ENCODE measurements at regions not wholly inside any gene's neighbourhood (a gene's known extent, or its start where the extent isn't known, plus 50 kb on each side); places are given as distances from the start of the nearest gene placed in this dataset.
"Not testable (repeated sequence)": the region's sequence is repeated elsewhere in the genome, so short reads cannot be mapped to it uniquely, and the experiment has no call there.

DNA sequence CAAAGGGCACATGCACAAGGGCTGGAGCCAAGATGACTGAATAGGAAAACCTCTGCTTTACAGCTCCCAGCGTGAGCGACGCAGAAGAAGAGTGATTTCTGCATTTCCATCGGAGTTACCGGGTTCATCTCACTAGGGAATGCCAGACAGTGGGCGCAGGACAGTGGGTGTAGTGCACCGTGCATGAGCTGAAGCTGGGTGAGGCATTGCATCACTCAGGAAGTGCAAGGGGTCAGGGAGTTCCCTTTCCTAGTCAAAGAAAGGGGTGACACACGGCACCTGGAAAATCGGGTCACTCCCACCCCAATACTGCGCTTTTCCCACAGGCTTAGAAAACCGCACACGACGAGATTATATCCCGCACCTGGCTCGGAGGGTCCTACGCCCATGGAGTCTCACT is 64.5 kb upstream of the HTR1E start:
- DNase-seq (ENCODE audit: low read depth), result not testable (repeated sequence)

DNA sequence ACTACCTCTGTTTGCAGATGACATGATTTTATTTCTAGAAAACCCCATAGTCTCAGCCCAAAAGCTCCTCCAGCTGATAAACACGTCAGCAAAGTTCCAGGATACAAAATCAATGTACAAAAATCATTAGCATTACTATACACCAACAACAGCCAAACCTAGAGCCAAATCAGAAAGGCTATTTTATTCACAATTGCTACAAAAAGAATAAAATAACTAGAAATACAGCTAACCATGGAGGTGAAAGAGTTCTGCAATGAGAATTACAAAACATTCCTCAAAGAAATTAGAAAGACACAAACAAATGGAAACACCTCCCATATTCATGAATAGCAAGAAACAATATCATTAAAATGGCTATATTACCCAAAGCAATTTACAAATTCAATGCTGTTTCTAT is 65.6 kb upstream of the HTR1E start:
- H3K4me3 ChIP-seq (ENCODE audit: control insufficient read depth, low read depth, low read length), result no peak overlapping the region
- TF ChIP-seq, protein P1, sequence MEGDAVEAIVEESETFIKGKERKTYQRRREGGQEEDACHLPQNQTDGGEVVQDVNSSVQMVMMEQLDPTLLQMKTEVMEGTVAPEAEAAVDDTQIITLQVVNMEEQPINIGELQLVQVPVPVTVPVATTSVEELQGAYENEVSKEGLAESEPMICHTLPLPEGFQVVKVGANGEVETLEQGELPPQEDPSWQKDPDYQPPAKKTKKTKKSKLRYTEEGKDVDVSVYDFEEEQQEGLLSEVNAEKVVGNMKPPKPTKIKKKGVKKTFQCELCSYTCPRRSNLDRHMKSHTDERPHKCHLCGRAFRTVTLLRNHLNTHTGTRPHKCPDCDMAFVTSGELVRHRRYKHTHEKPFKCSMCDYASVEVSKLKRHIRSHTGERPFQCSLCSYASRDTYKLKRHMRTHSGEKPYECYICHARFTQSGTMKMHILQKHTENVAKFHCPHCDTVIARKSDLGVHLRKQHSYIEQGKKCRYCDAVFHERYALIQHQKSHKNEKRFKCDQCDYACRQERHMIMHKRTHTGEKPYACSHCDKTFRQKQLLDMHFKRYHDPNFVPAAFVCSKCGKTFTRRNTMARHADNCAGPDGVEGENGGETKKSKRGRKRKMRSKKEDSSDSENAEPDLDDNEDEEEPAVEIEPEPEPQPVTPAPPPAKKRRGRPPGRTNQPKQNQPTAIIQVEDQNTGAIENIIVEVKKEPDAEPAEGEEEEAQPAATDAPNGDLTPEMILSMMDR (IDR thresholded peaks at IDR 0.05; ENCODE audit: control insufficient read depth, insufficient read depth, low read depth, low read length, missing control alignments), result no peak
- DNase-seq (ENCODE audit: low read depth), result no peak

More for the DNA sequence above, 64.5 kb upstream of the HTR1E start:
- H3K4me3 ChIP-seq (ENCODE audit: control insufficient read depth, low read depth, low read length), result not testable (repeated sequence)

DNA sequence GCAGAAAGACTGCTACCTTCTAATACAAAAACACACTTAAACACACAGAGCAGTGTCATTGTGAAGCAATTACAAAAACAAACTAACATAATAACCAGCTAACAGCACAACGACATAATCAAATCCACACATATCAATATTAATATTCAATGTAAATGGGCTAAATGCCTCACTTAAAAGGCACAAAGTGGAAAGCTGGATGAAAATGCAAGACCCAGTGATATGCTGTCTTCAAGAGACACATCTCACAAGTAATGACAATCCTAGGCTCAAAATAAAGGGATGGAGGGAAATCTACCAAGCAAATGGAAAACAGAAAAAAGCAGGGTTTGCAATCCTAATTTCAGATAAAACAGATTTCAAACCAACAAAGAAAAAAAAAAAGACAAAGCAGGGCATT is 67.8 kb upstream of the HTR1E start:
- TF ChIP-seq, protein P1 (IDR thresholded peaks at IDR 0.05; ENCODE audit: control insufficient read depth, insufficient read depth, low read depth, low read length, missing control alignments), result no peak
- no peak for DNase-seq (ENCODE audit: low read depth)
- H3K4me3 ChIP-seq (ENCODE audit: control insufficient read depth, low read depth, low read length), result no peak overlapping the region

DNA sequence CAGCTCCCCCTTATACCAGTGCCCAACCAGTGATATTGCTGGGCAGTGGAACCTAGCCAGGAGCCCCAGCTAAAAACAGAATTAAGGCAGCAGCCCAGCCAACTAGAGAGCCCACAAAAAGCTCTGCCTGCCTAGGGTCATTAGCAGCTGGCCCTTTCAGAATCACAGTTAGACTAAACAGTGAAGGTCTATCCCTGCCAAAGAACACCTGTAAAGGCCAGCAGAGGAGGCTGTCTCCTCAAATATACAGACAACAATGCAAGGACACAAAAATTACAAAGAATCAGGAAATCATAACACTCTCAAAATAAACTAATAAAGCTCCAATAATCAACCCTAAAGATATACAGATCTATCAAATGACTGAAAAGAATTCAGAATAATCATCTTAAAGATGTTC is 77.8 kb upstream of the HTR1E start:
- no peak overlapping the region for H3K4me3 ChIP-seq (ENCODE audit: control insufficient read depth, low read depth, low read length)
- TF ChIP-seq, protein P1 (IDR thresholded peaks at IDR 0.05; ENCODE audit: control insufficient read depth, insufficient read depth, low read depth, low read length, missing control alignments), result no peak
- DNase-seq (ENCODE audit: low read depth), result no peak

DNA sequence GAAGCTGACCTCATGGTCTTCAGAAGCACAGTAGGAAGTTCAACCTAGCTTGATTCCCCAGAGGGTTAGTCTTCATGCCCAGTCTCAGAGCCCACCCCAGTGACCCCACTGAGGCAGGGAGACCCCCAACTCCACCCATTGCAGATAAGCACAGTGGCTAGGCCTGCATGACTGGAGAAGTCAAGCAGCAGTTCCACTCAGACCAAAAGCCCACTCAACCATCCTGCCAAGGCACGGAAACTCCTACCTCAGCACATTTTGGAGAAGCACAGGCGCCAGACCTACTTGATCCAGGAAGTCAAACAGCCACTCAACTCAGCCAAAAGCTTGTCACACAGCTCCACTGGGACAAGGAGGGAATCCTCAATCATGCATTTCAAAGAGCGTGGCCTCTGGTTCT is 78.4 kb upstream of the HTR1E start:
- H3K4me3 ChIP-seq (ENCODE audit: control insufficient read depth, low read depth, low read length), result no peak overlapping the region
- TF ChIP-seq, protein P1 (IDR thresholded peaks at IDR 0.05; ENCODE audit: control insufficient read depth, insufficient read depth, low read depth, low read length, missing control alignments), result no peak

DNA sequence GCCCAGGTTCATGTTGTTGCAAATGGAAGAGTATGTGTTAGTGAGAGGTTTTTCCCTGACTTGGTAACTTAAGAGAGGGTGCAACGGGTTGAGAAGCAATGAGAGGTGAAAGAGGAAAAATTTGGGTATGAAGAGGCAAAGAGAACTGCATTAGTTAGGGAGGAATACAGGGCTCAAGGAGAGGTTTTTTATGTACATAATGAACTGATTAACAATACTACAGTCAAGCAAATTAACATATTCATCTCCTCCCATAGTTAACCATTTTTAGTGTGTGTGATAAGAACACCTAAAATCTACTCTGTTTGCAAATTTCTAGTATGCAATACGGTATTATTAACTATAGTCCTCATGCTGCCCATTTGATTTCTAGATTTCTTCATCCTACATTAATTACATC is 79.5 kb upstream of the HTR1E start:
- DNase-seq (ENCODE audit: low read depth), result no peak
- H3K4me3 ChIP-seq (ENCODE audit: control insufficient read depth, low read depth, low read length), result no peak overlapping the region
- TF ChIP-seq, protein P1 (IDR thresholded peaks at IDR 0.05; ENCODE audit: control insufficient read depth, insufficient read depth, low read depth, low read length, missing control alignments), result no peak

More for the DNA sequence above, 78.4 kb upstream of the HTR1E start:
- DNase-seq (ENCODE audit: low read depth), result no peak

DNA sequence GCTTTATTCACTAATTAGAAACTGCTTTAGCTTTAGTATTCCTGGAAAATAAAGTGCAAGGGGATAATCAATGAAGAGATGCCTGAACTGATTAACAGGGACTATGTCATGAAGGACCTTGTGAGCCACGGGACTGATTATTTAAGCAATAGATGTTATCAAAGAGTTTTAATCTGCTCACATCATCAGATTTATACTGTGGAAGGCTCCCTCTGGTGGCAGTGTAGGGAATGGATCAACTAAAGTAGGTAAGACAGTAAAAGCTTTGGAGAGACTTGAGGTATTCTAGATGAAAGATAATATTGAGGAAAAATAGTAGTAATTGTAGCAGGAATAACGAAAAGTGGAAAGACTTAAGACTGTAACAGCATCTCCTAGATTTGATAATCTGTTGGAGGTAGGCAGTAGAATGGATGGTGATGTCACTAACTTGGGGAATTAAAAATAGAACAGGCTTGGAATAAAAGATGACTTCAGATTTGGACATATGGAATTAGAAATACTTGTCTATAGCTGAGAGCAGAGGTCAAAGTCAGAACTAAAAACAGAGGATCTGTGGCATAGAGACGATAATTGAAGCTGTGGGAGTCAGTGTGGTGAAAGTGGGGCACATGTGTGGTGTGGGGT is 80.3 kb upstream of the HTR1E start:
- TF ChIP-seq, protein P1 (IDR thresholded peaks at IDR 0.05; ENCODE audit: control insufficient read depth, insufficient read depth, low read depth, low read length, missing control alignments), result peak; percentile 62
- peak; percentile 3 for DNase-seq (ENCODE audit: low read depth)

More for the DNA sequence above, 80.3 kb upstream of the HTR1E start:
- H3K4me3 ChIP-seq (ENCODE audit: control insufficient read depth, low read depth, low read length), result no peak overlapping the region

All from AG09309 (cell line).